HepG2 (cell line): ENCODE measurements at regions not wholly inside any gene's neighbourhood (a gene's known extent, or its start where the extent isn't known, plus 50 kb on each side); places are given as distances from the start of the nearest gene placed in this dataset.

ENCODE experiments used
- ETS1 ChIP-seq: sonication (generic); formaldehyde crosslinking; IDR thresholded peaks from 2 replicates; pipeline ENCODE4 v1.4.0; 2020; ENCODE audit warnings: missing genetic modification reagents
- HMG20A ChIP-seq: IDR thresholded peaks from 2 replicates; pipeline ENCODE4 v1.6.1; 2016; ENCODE audit warnings: borderline replicate concordance
- KIAA2018 ChIP-seq: sonication (generic); formaldehyde crosslinking; IDR thresholded peaks from 2 replicates; pipeline ENCODE4 v1.5.0; 2020; ENCODE audit warnings: mild to moderate bottlenecking, missing genetic modification reagents, borderline replicate concordance
- LRRFIP1 ChIP-seq: sonication (generic); formaldehyde crosslinking; conservative IDR thresholded peaks from 2 replicates; pipeline ENCODE4 v1.4.0; 2020; ENCODE audit warnings: missing genetic modification reagents
- MEIS2 ChIP-seq: sonication (generic); formaldehyde crosslinking; IDR thresholded peaks from 2 replicates; pipeline ENCODE4 v1.9.0; 2021; ENCODE audit warnings: mild to moderate bottlenecking, missing genetic modification reagents
- PLSCR1 ChIP-seq: sonication (generic); formaldehyde crosslinking; IDR thresholded peaks from 2 replicates; pipeline ENCODE4 v1.5.0; 2020; ENCODE audit warnings: missing genetic modification reagents, mild to moderate bottlenecking, borderline replicate concordance
- RFXAP ChIP-seq: sonication (generic); formaldehyde crosslinking; IDR thresholded peaks from 2 replicates; pipeline ENCODE4 v1.4.0; 2020; ENCODE audit warnings: missing genetic modification reagents, borderline replicate concordance
- SUZ12 ChIP-seq: fragments of 150-350 bp; IDR thresholded peaks from 2 replicates; pipeline ENCODE4 v1.6.1; 2014; ENCODE audit warnings: low read depth, low read length
- ZBTB49 ChIP-seq: sonication (generic); formaldehyde crosslinking; IDR thresholded peaks from 2 replicates; pipeline ENCODE4 v1.4.0; 2020; ENCODE audit warnings: missing genetic modification reagents, borderline replicate concordance

GRCh38 chr18:67379981-67380380, 136.5 kb downstream of the DSEL start (continued):
- no peak for TF ChIP-seq ZBTB49 (CRISPR knock-in tag)
- no peak for TF ChIP-seq ETS1
- TF ChIP-seq PLSCR1 (CRISPR knock-in tag) = no peak
- no peak for TF ChIP-seq LRRFIP1 (CRISPR knock-in tag)
- TF ChIP-seq KIAA2018 (CRISPR knock-in tag) = no peak
- TF ChIP-seq MEIS2 (CRISPR knock-in tag) = no peak
- no peak for TF ChIP-seq HMG20A (CRISPR knock-in tag)
- TF ChIP-seq RFXAP (CRISPR knock-in tag) = no peak
- TF ChIP-seq SUZ12 = no peak
